ENCODE measurements at regions not wholly inside any gene's neighbourhood (a gene's known extent, or its start where the extent isn't known, plus 50 kb on each side); places are given as distances from the start of the nearest gene placed in this dataset.

- TF ChIP-seq, protein P1, sequence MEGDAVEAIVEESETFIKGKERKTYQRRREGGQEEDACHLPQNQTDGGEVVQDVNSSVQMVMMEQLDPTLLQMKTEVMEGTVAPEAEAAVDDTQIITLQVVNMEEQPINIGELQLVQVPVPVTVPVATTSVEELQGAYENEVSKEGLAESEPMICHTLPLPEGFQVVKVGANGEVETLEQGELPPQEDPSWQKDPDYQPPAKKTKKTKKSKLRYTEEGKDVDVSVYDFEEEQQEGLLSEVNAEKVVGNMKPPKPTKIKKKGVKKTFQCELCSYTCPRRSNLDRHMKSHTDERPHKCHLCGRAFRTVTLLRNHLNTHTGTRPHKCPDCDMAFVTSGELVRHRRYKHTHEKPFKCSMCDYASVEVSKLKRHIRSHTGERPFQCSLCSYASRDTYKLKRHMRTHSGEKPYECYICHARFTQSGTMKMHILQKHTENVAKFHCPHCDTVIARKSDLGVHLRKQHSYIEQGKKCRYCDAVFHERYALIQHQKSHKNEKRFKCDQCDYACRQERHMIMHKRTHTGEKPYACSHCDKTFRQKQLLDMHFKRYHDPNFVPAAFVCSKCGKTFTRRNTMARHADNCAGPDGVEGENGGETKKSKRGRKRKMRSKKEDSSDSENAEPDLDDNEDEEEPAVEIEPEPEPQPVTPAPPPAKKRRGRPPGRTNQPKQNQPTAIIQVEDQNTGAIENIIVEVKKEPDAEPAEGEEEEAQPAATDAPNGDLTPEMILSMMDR (IDR thresholded peaks at IDR 0.05; ENCODE audit: low read depth, low read length), result no peak
- DNase-seq (ENCODE audit: low read depth in 2 of 2), result no peak
- H3K4me3 ChIP-seq (replicated peaks in 1 of 2; ENCODE audit: low read depth in 2 of 2, low read length in 2 of 2), result no peak overlapping the region
Observed at GRCh38 chr13:97901716-97902115, 51.8 kb upstream of the IPO5 start.
